ENCODE measurements at regions not wholly inside any gene's neighbourhood (a gene's known extent, or its start where the extent isn't known, plus 50 kb on each side); places are given as distances from the start of the nearest gene placed in this dataset.

- TF ChIP-seq CTCF (IDR thresholded peaks at IDR 0.05) (no peak), POLR2A (IDR thresholded peaks at IDR 0.05) (no peak)
Measured at GRCh38 chr13:59358014-59358413, 805.7 kb downstream of the DIAPH3 start.

Data from Peyer's patch (tissue), 4 donors.